ENCODE measurements at regions not wholly inside any gene's neighbourhood (a gene's known extent, or its start where the extent isn't known, plus 50 kb on each side); places are given as distances from the start of the nearest gene placed in this dataset.

GRCh38 chr4:152039023-152039481 is 278.2 kb upstream of the GATB start:
- intact Hi-C loops (cut with micrococcal nuclease) = no loop called here

- intact Hi-C loops (cut with micrococcal nuclease) = no loop called here
Measured at GRCh38 chr4:152038238-152038637, 277.4 kb upstream of the GATB start.

GRCh38 chr4:152037435-152037834 is 276.6 kb upstream of the GATB start:
- intact Hi-C loops (cut with micrococcal nuclease) = no loop called here

- intact Hi-C loops (cut with micrococcal nuclease) = no loop called here
Measured at GRCh38 chr4:152033621-152034020, 272.8 kb upstream of the GATB start.

- intact Hi-C loops (cut with micrococcal nuclease) = no loop called here
Measured at GRCh38 chr4:152032722-152033131, 271.9 kb upstream of the GATB start.

GRCh38 chr4:152029631-152030030 is 268.8 kb upstream of the GATB start:
- intact Hi-C loops (cut with micrococcal nuclease) = no loop called here

- intact Hi-C loops (cut with micrococcal nuclease) = no loop called here
Measured at GRCh38 chr4:152028131-152028530, 267.3 kb upstream of the GATB start.

- intact Hi-C loops (cut with micrococcal nuclease) = loop anchor here (1.0 kb wide), 1 partner anchor 11 kb away; no protein-coding TSS in a partner anchor
Measured at GRCh38 chr4:152024881-152025280, 264.1 kb upstream of the GATB start.

- intact Hi-C loops (cut with micrococcal nuclease) = no loop called here
Measured at GRCh38 chr4:152023674-152024073, 262.9 kb upstream of the GATB start.

GRCh38 chr4:152022543-152022942 is 261.7 kb upstream of the GATB start:
- intact Hi-C loops (cut with micrococcal nuclease) = no loop called here

- intact Hi-C loops (cut with micrococcal nuclease) = no loop called here
Measured at GRCh38 chr4:152021788-152022438, 261.1 kb upstream of the GATB start.

- intact Hi-C loops (cut with micrococcal nuclease) = no loop called here
Measured at GRCh38 chr4:152020073-152020472, 259.3 kb upstream of the GATB start.

- intact Hi-C loops (cut with micrococcal nuclease) = no loop called here
Measured at GRCh38 chr4:152016303-152016620, 255.5 kb upstream of the GATB start.

- intact Hi-C loops (cut with micrococcal nuclease) = loop anchor here (2.0 kb wide), 1 partner anchor 333 kb away; no protein-coding TSS in a partner anchor
Measured at GRCh38 chr4:152015597-152016302, 254.9 kb upstream of the GATB start.

- intact Hi-C loops (cut with micrococcal nuclease) = loop anchor here (1.0 to 5.0 kb wide), 8 partner anchors 11 to 917 kb away; partner anchors contain the start of genes GATB and RPS3A
Measured at GRCh38 chr4:152014280-152014679, 253.5 kb upstream of the GATB start.

GRCh38 chr4:152011469-152011868 is 250.7 kb upstream of the GATB start:
- intact Hi-C loops (cut with micrococcal nuclease) = loop anchor here (2.0 to 5.0 kb wide), 4 partner anchors 21 to 914 kb away; partner anchors contain the start of gene RPS3A

- intact Hi-C loops (cut with micrococcal nuclease) = loop anchor here (2.0 to 5.0 kb wide), 4 partner anchors 20 to 913 kb away; partner anchors contain the start of gene RPS3A
Measured at GRCh38 chr4:152010710-152011079, 249.9 kb upstream of the GATB start.

- intact Hi-C loops (cut with micrococcal nuclease) = loop anchor here (2.0 to 5.0 kb wide), 4 partner anchors 19 to 913 kb away; partner anchors contain the start of gene RPS3A
Measured at GRCh38 chr4:152009983-152010709, 249.3 kb upstream of the GATB start.

GRCh38 chr4:152009031-152009670 is 248.3 kb upstream of the GATB start:
- intact Hi-C loops (cut with micrococcal nuclease) = no loop called here

GRCh38 chr4:152007111-152007510 is 246.3 kb upstream of the GATB start:
- intact Hi-C loops (cut with micrococcal nuclease) = no loop called here

GRCh38 chr4:152004801-152005200 is 244.0 kb upstream of the GATB start:
- intact Hi-C loops (cut with micrococcal nuclease) = no loop called here
